A673 (cell line): ENCODE measurements at regions not wholly inside any gene's neighbourhood (a gene's known extent, or its start where the extent isn't known, plus 50 kb on each side); places are given as distances from the start of the nearest gene placed in this dataset.

Source experiments
- BruUV-seq: library from RNA; stranded (reverse); fragments of 400-500 nt; replicated peaks from 2 replicates; lab custom pipeline; 2021; lab: Mats Ljungman, UMichigan
- CTCF ChIA-PET: fragments of 300-600 bp; sonication (Branson Sonifier 250); formaldehyde crosslinking; loops from one replicate; lab custom pipeline; 2022; ENCODE audit warnings: antibody characterized with exemption; lab: Charles Lee
- POLR2A ChIA-PET: fragments of 300-600 bp; sonication (Branson Sonifier 250); formaldehyde crosslinking; loops from one replicate; lab custom pipeline; 2022; ENCODE audit warnings: antibody characterized with exemption; ENCODE audit not compliant: low non-redundant PET; lab: Charles Lee
- DNase-seq: peaks from one replicate; pipeline ENCODE4 v3.0.0-alpha.2; 2015; ENCODE audit warnings: low spot score
- H3K27ac ChIP-seq: fragments of 200-600 bp; sonication (generic); 2 replicates; pipeline ENCODE4 v1.5.1; 2016; ENCODE audit warnings: mixed run types, low read depth, mild to moderate bottlenecking, mixed read lengths, antibody characterized with exemption, low read length; ENCODE audit not compliant: poor library complexity, severe bottlenecking
- H3K27me3 ChIP-seq: fragments of 200-600 bp; sonication (generic); replicated peaks from 2 replicates; pipeline ENCODE4 v1.6.1; 2017; ENCODE audit warnings: mixed run types, low read depth, mild to moderate bottlenecking, mixed read lengths, antibody characterized with exemption, low read length; ENCODE audit not compliant: insufficient read depth, poor library complexity
- H3K36me3 ChIP-seq: fragments of 200-600 bp; sonication (generic); 2 replicates; pipeline ENCODE4 v1.6.1; 2016; ENCODE audit warnings: mixed run types, mild to moderate bottlenecking, mixed read lengths, antibody characterized with exemption, low read length; ENCODE audit not compliant: insufficient read depth, poor library complexity, severe bottlenecking
- H3K4me1 ChIP-seq: fragments of 200-600 bp; sonication (generic); 2 replicates; pipeline ENCODE4 v1.6.1; 2017; ENCODE audit warnings: mixed run types, mild to moderate bottlenecking, mixed read lengths, antibody characterized with exemption, low read length; ENCODE audit not compliant: insufficient read depth, poor library complexity, severe bottlenecking
- H3K4me3 ChIP-seq: fragments of 200-600 bp; sonication (generic); 2 replicates; pipeline ENCODE4 v1.5.1; 2016; ENCODE audit warnings: low read depth, mixed run types, mild to moderate bottlenecking, mixed read lengths, low read length; ENCODE audit not compliant: poor library complexity, severe bottlenecking
- H3K9me3 ChIP-seq: fragments of 200-600 bp; sonication (generic); 2 replicates; pipeline ENCODE4 v1.6.1; 2016; ENCODE audit warnings: mixed run types, low read depth, mild to moderate bottlenecking, mixed read lengths, antibody characterized with exemption, low read length; ENCODE audit not compliant: poor library complexity, severe bottlenecking
- CTCF ChIP-seq: fragments of 300-800, 200-600 bp; sonication (generic); conservative IDR thresholded peaks from 2 replicates; pipeline ENCODE4 v1.5.1; 2017; ENCODE audit warnings: low read depth, mild to moderate bottlenecking, antibody characterized with exemption, low read length, moderate library complexity, mixed read lengths
- EZH2 ChIP-seq: fragments of 200-600 bp; sonication (generic); IDR thresholded peaks from 2 replicates; pipeline ENCODE4 v1.6.1; 2017; ENCODE audit warnings: borderline replicate concordance, low read depth, mild to moderate bottlenecking, mixed read lengths, antibody characterized with exemption, low read length; ENCODE audit not compliant: poor library complexity, severe bottlenecking
- intact Hi-C: fragments of 100-400 bp; cut with micrococcal nuclease; formaldehyde crosslinking; loops from one replicate; pipeline ENCODE4 v1.10.0; 2022; ENCODE audit not compliant: unreplicated experiment

GRCh38 chr6:15066089-15066758 lies 179.6 kb upstream of the JARID2 start:
- peak; percentile 18 for DNase-seq
- no TSS peak for BruUV-seq
- intact Hi-C loops, result no loop called here
- no peaks in the 10 kb centered on the region for H3K36me3 ChIP-seq
- no peaks in the 10 kb centered on the region for H3K9me3 ChIP-seq
- H3K27me3 ChIP-seq, result no peaks in the 10 kb centered on the region
- CTCF ChIA-PET, result no interaction called here
- no peak overlapping the region for H3K4me3 ChIP-seq
- POLR2A ChIA-PET, result interaction anchor here (0.6 kb wide), 1 partner anchor 199 kb away, joined by 6 read pairs; no protein-coding TSS in a partner anchor
- H3K27ac ChIP-seq, result peak overlapping the region; percentile 54
- H3K4me1 ChIP-seq, result peaks cover 18% of the 10 kb centered on the region
- no peak for TF ChIP-seq CTCF
- no peak for TF ChIP-seq EZH2

GRCh38 chr6:15073344-15073789 lies 172.5 kb upstream of the JARID2 start:
- no peak overlapping the region for H3K27ac ChIP-seq
- no peak for DNase-seq
- H3K4me3 ChIP-seq, result no peak overlapping the region
- ChIA-PET CTCF (no interaction called here), POLR2A (no interaction called here)
- no TSS peak for BruUV-seq
- H3K4me1 ChIP-seq, result peaks cover 5% of the 10 kb centered on the region
- no peaks in the 10 kb centered on the region for H3K9me3 ChIP-seq
- H3K27me3 ChIP-seq, result no peaks in the 10 kb centered on the region
- no peak for TF ChIP-seq EZH2
- TF ChIP-seq CTCF, result no peak
- H3K36me3 ChIP-seq, result no peaks in the 10 kb centered on the region
- intact Hi-C loops, result no loop called here

- peak overlapping the region; percentile 28 for H3K27ac ChIP-seq
- no peaks in the 10 kb centered on the region for H3K36me3 ChIP-seq
- no peak overlapping the region for H3K4me3 ChIP-seq
- POLR2A ChIA-PET, result no interaction called here
- CTCF ChIA-PET, result no interaction called here
- BruUV-seq, result no TSS peak
- no peak for DNase-seq
- H3K27me3 ChIP-seq, result no peaks in the 10 kb centered on the region
- H3K9me3 ChIP-seq, result no peaks in the 10 kb centered on the region
- intact Hi-C loops, result no loop called here
- H3K4me1 ChIP-seq, result peaks cover 5% of the 10 kb centered on the region
- TF ChIP-seq CTCF (no peak), EZH2 (no peak)
Measured at GRCh38 chr6:15073883-15074465, 171.9 kb upstream of the JARID2 start.
